NCI-H345 treated with DMSO at 0.1 percent for 48 hours (cell line): ENCODE measurements at regions not wholly inside any gene's neighbourhood (a gene's known extent, or its start where the extent isn't known, plus 50 kb on each side); places are given as distances from the start of the nearest gene placed in this dataset.

ENCODE experiments used
- DNase-seq: peaks from one replicate; lab custom pipeline; 2025; ENCODE audit not compliant: unreplicated experiment; lab: John Stamatoyannopoulos, UW

DNA sequence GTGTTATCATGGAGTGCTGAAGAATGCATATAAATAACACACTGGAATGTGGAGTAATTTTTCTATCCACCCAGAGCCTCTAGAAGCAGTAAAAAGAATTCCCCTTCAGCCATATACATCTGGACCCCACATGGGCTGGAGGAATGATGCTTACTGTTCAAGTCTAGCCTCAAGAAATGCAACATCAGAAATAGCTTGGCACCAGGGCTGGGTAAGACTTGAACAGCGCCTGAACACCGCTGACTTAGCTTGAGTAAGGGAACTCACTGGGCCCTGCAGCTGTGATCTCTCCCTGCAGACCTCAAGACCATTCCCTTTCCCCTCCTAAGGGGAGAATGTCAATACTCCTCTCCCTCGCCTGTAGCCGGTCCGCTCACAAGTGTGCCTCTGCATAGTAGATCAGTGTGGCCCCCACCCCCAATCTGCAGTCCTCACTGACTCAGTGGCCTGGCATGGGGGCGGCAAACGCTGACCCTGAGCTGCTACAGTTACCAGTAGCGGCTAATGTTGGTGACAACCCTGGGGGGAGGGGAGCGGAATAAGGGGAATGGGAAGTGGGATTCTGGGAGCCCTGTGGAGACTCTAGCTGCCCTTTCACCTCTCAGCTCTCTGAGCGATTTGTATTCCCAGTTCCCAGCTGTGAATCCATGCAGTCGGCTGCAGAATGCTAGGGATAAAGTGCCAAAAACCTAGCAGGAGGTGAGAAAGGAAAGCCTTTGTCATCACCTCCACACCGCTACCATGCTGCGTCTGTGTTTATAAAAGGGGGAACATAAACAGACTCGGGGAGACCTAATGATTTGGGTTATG lies 483.9 kb downstream of the DISC1 start:
- no peak for DNase-seq

DNA sequence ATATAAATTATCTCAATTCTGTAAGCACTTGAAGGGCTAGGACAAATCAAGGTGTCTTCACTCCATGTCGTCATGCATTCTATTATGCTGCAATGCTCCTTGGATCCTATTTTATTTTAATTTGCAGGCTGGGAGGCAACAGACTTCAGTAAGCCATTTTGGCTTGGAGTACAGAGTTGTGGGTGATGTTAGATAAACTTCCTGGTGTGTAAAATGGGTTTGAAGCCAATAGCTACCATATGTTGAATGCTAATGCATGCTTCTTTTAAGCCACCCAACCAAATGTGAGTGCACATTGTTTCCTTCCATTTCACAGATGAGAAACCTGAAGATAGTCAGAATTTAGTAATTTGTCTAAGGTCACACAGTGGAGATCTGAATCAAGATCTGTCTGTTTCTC lies 482.8 kb downstream of the DISC1 start:
- no peak for DNase-seq

DNA sequence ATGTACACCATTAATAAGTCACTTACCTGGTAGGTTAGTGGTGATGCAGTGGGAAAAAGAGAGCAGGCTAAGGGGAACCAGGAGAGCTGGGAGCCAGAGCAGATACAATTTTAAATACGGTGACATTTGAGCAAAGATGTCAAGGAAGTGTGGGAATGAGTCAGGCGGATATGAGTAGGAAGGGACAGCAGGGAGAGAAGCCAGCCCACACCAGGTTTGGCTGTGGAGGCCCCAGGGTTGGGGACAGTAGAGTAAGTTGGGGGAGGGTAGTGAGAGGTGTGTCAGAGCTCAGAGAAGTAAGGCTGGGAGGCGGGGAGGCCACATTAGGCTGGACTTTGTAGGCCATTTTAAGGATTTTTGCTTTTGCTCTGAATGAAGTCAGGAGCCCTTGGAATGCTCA lies 482.0 kb downstream of the DISC1 start:
- DNase-seq = no peak

DNA sequence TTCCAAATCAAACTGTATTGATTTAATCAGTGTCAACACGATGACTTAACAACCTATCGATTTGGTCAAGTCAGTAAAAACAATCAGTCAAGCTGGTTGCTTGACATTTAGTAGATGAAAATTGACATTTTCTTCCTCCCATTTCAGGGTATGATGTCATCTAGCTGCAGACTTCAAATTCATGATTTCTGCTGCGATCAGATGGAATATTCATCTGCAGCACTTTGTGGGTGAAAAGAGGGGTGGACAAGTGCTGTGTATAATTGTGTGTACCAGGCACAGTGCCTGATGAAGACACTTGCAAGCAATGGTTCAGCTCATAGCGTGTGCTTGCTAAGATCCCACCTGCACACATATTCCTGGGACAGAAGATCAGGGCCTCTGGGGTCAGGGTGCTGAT lies 479.8 kb downstream of the DISC1 start:
- no peak for DNase-seq

DNA sequence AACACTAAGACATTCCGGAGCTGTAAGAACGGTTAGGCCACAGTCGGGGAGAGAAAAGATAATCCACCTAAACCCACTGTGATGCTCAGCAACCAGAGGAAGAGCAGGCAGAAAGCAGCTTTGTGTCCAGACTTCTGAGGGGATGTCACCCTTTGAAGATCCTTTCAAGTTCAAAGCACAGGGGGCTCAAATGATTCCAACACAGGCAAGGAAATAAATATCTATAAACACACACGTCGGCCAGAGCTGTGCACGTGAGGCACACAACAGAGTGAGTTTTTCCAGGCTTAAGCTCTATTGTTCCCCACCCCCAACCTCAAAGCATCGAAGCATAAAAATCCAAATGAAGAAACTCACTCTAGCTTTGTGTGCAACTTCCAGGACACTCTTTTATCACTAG lies 479.0 kb downstream of the DISC1 start:
- DNase-seq = no peak

DNA sequence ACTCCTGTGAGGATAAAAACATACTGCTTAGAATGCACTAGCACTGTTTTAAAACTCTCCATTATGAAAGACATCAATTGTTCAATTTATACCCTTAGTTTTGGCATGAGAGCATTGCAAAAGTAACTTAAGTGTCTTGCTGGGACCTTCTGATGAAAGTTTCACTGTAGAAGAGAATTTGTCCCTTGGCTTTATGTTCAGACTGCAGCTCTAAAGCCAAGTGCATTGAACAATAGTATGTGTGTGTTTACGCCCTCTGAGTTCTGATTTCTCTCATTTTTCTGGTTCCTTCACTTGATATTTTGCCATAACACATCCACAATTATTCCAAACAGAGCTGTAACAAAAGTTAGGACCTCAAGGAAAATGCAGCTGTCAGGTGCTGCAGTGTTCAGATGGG lies 474.6 kb downstream of the DISC1 start:
- no peak for DNase-seq

DNA sequence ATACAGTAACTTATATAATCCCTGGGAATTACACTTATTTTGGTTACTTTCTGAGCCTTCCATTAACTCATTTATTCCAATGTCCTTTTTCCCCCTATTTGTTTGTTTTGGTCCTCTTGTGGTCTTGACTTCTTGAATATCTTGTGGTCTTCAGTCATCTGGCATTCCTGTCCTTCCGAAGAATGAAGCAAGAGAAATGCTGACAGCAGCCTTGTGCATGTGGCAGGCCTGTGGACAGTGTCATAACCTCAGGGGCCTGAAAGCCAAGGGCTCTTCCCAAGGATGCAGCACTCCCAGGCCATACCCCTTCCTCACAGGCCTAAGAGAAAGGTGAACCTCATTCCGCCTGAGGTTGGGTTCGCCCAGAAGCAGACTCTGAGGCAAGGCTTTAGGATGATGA lies 470.2 kb downstream of the DISC1 start:
- DNase-seq = no peak
